MM.1S (cell line): ENCODE measurements at regions not wholly inside any gene's neighbourhood (a gene's known extent, or its start where the extent isn't known, plus 50 kb on each side); places are given as distances from the start of the nearest gene placed in this dataset.

Source experiments
- CTCF ChIP-seq: fragments of 300-600 bp; sonication (generic); IDR thresholded peaks from 2 replicates; pipeline ENCODE4 v1.5.1; 2016; ENCODE audit warnings: antibody characterized with exemption, low read length, mixed read lengths
- EZH2 ChIP-seq: fragments of 300-600 bp; sonication (generic); optimal IDR thresholded peaks from 2 replicates; pipeline ENCODE3; 2017; ENCODE audit warnings: low read depth, mild to moderate bottlenecking, antibody characterized with exemption, low read length, mixed read lengths
- EZH2phosphoT487 ChIP-seq: fragments of 300-600 bp; sonication (generic); IDR thresholded peaks from 2 replicates; pipeline ENCODE4 v1.6.1; 2018; ENCODE audit warnings: antibody characterized with exemption, low read length

DNA sequence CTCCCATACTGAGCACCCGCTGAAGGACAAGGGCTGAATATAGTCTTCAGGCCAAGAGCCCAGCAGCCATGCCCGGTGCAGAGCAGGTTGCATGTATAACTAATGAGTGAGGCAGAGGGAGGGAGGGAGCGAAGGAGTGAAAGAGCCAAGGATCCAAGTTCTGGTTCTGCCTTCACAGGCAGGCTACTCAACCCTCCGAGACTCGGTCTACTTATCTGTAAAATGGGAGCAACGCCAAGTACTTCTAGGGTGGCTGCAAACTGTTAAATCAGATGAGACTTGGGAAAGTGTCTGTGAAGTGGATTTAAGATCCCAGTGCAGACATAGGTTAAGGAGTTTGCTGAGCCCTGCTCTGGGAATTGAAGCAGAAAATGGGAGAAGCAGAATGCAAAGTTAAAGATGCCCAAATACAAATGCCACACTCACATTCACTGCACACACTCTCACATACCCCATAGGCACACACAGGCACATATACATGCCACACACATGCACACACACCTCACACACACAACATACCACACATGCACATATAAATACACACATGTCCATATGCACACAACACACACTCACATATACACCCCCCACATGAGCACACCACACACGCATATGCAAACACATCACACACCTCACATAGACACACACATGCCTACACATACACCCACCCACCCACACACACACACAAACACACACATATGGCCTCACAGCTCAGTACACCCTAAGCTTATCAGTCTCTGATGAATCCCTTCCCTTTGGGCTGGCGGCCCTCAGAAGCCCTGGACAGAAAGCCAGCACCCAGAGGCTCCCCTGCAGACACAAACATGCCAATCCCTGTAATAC lies 76.7 kb downstream of the PITPNM2 start:
- TF ChIP-seq EZH2 (no peak), CTCF (no peak), EZH2phosphoT487 (no peak)
